ENCODE measurements at regions not wholly inside any gene's neighbourhood (a gene's known extent, or its start where the extent isn't known, plus 50 kb on each side); places are given as distances from the start of the nearest gene placed in this dataset.

GRCh38 chr4:147192679-147193078, 247.0 kb upstream of the TTC29 start:
- no peak for TF ChIP-seq YY1 (IDR thresholded peaks at IDR 0.05; ENCODE audit: insufficient read depth, insufficient read length)
- TF ChIP-seq SUZ12 (IDR thresholded peaks at IDR 0.05; ENCODE audit: extremely low read depth, insufficient read depth, insufficient read length) = no peak
- no peak for TF ChIP-seq ZNF274 (IDR thresholded peaks at IDR 0.05; ENCODE audit: low read depth, low read length)

Data from NT2/D1 (cell line).